ENCODE measurements at regions not wholly inside any gene's neighbourhood (a gene's known extent, or its start where the extent isn't known, plus 50 kb on each side); places are given as distances from the start of the nearest gene placed in this dataset.

DNA sequence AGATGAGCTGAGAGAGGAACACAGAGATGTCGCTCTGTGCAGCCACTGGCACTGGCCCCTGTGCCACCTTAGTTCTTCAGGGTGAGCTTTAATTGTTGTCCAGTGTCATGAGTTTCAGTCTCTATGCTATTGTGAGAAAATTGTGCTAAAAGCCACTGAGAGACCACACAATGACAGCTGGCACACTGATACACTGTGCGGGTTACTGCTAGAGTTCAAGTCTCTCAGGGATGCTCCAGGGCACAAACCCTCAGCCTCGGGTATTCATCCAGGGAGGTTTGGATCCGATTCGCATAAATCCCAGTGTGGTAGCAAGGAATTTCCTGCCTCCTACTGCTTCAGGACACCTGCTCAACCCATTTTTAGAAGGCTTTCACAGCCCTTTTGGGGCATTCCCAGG is 68.1 kb upstream of the EDNRB start:
- Mint-ChIP-seq H3K4me3 (no peak overlapping the region), H3K4me1 (ENCODE audit: low read depth) (no peaks in the 10 kb centered on the region), H3K36me3 (ENCODE audit: low read depth) (no peaks in the 10 kb centered on the region), H3K27me3 (no peaks in the 10 kb centered on the region), H3K27ac (no peak overlapping the region), H3K9me3 (no peaks in the 10 kb centered on the region)
- intact Hi-C loops (cut with micrococcal nuclease) = no loop called here

- Mint-ChIP-seq H3K36me3 (ENCODE audit: low read depth) (no peaks in the 10 kb centered on the region), H3K9me3 (no peaks in the 10 kb centered on the region), H3K27ac (no peak overlapping the region), H3K27me3 (no peaks in the 10 kb centered on the region), H3K4me1 (ENCODE audit: low read depth) (no peaks in the 10 kb centered on the region), H3K4me3 (no peak overlapping the region)
- intact Hi-C loops (cut with micrococcal nuclease) = no loop called here
These were observed 67.4 kb upstream of the EDNRB start for GRCh38 chr13:77985866-77986636.

- Mint-ChIP-seq H3K4me1 (ENCODE audit: low read depth) (no peaks in the 10 kb centered on the region), H3K36me3 (ENCODE audit: low read depth) (no peaks in the 10 kb centered on the region), H3K27me3 (no peaks in the 10 kb centered on the region), H3K27ac (no peak overlapping the region), H3K9me3 (peaks cover 7% of the 10 kb centered on the region), H3K4me3 (no peak overlapping the region)
- intact Hi-C loops (cut with micrococcal nuclease) = no loop called here
These were observed 62.8 kb upstream of the EDNRB start for GRCh38 chr13:77981281-77981881.

DNA sequence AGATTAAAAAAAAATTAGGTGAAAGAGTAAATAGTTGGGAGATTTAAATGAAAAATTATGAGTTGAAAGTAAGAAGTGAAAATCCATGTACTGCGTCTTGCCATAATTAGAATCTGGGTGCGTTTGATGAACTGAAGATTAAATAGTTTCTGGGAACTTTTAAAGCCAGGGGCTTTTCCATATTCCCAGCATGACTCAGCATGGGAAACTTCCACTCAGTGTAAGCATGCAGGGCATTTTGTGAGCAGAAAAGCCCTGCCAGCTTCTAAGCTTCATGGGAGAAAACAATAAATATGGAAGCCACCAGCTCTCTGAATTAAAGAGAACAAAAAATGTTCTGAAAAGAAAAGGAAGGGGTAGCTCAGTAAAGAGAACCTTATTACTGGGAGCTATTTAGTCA is 62.0 kb upstream of the EDNRB start:
- Mint-ChIP-seq H3K27ac (no peak overlapping the region), H3K4me3 (no peak overlapping the region), H3K4me1 (ENCODE audit: low read depth) (no peaks in the 10 kb centered on the region), H3K9me3 (peaks cover 7% of the 10 kb centered on the region), H3K36me3 (ENCODE audit: low read depth) (no peaks in the 10 kb centered on the region), H3K27me3 (no peaks in the 10 kb centered on the region)
- intact Hi-C loops (cut with micrococcal nuclease) = no loop called here

- no peak overlapping the region for H3K27ac Mint-ChIP-seq
- no peaks in the 10 kb centered on the region for H3K27me3 Mint-ChIP-seq
- no peaks in the 10 kb centered on the region for H3K36me3 Mint-ChIP-seq (ENCODE audit: low read depth)
- H3K9me3 Mint-ChIP-seq = peaks cover 7% of the 10 kb centered on the region
- intact Hi-C loops (cut with micrococcal nuclease) = no loop called here
- no peak overlapping the region for H3K4me3 Mint-ChIP-seq
- no peaks in the 10 kb centered on the region for H3K4me1 Mint-ChIP-seq (ENCODE audit: low read depth)
These were observed 61.2 kb upstream of the EDNRB start for GRCh38 chr13:77979721-77980385.

DNA sequence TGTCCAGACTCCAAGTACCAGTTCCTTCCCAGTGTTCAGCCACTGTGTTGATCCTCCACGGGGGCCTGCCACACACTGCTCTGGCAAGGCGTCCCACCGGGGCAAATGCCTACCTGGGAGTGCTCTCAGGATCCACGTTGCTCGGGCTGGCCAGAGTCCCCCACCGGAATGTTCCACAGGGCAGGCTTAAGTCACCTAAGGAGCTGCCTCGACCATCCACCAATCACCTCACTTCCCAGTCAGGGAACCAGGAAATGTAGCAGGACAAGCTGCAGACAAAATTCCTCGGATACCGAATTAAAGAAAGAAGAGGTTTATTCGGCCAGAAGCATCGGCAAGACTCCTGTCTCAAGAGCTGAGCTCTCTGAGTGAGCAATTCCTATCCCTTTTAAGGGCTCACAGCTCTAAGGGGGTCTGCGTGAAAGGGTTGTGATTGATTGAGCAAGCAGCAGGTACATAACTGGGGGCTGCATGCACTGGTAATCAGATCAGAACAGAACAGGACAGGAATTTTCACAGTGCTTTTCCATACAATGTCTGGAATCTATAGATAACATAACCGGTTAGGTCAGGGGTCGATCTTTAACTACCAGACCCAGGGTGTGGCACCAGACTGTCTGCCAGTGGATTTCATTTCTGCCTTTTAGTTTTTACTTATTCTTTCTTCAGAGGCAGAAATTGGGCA is 56.9 kb upstream of the EDNRB start:
- intact Hi-C loops (cut with micrococcal nuclease) = no loop called here
- Mint-ChIP-seq H3K36me3 (ENCODE audit: low read depth) (no peaks in the 10 kb centered on the region), H3K27ac (no peak overlapping the region), H3K4me1 (ENCODE audit: low read depth) (no peaks in the 10 kb centered on the region), H3K27me3 (no peaks in the 10 kb centered on the region), H3K9me3 (peaks cover 7% of the 10 kb centered on the region), H3K4me3 (no peak overlapping the region)

DNA sequence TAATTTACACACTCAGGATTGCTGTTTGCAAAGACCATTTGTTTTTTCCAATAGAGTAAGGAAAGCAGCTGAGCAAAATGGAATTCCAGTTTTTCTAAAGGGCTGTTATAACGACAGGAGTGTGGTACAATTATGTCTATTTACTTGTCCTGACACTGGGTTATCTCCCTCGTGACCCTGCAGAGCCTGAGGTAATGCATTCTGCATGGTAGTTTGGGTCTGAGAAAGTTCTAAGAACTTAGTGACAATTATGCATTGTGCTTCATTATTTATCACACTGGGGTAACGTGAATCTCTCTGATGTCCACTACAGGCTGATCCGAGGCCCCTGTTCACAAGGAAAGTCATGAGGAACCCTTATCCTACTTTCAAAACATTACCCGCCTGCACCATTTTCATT is 50.7 kb upstream of the EDNRB start:
- no peaks in the 10 kb centered on the region for H3K9me3 Mint-ChIP-seq
- no peak overlapping the region for H3K4me3 Mint-ChIP-seq
- H3K36me3 Mint-ChIP-seq (ENCODE audit: low read depth) = no peaks in the 10 kb centered on the region
- H3K27me3 Mint-ChIP-seq = no peaks in the 10 kb centered on the region
- no peak overlapping the region for H3K27ac Mint-ChIP-seq
- H3K4me1 Mint-ChIP-seq (ENCODE audit: low read depth) = no peaks in the 10 kb centered on the region
- intact Hi-C loops (cut with micrococcal nuclease) = no loop called here
